HEK293T (cell line): ENCODE measurements at regions not wholly inside any gene's neighbourhood (a gene's known extent, or its start where the extent isn't known, plus 50 kb on each side); places are given as distances from the start of the nearest gene placed in this dataset.

Source experiments
- BHLHE40 ChIP-seq: fragments of 450-650 bp; IDR thresholded peaks from 2 replicates; pipeline ENCODE4 v1.6.1; 2016; ENCODE audit warnings: mild to moderate bottlenecking, moderate library complexity, borderline replicate concordance
- CTBP1 ChIP-seq: fragments of 450-650 bp; IDR thresholded peaks from 2 replicates; pipeline ENCODE4 v1.6.1; 2016; ENCODE audit warnings: borderline replicate concordance
- FOXA1 ChIP-seq: fragments of 450-650 bp; IDR thresholded peaks from 2 replicates; pipeline ENCODE4 v1.6.1; 2016; ENCODE audit warnings: mild to moderate bottlenecking
- FOXM1 ChIP-seq: fragments of 450-650 bp; IDR thresholded peaks from 2 replicates; pipeline ENCODE4 v1.6.1; 2017; ENCODE audit warnings: mild to moderate bottlenecking, borderline replicate concordance
- LEF1 ChIP-seq: fragments of 450-650 bp; IDR thresholded peaks from 2 replicates; pipeline ENCODE4 v1.6.1; 2017; ENCODE audit warnings: mild to moderate bottlenecking, borderline replicate concordance
- PKNOX1 ChIP-seq: fragments of 450-650 bp; IDR thresholded peaks from 2 replicates; pipeline ENCODE4 v1.6.1; 2016
- SP1 ChIP-seq: fragments of 450-650 bp; IDR thresholded peaks from 2 replicates; pipeline ENCODE4 v1.6.1; 2017
- SUZ12 ChIP-seq: fragments of 450-650 bp; IDR thresholded peaks from 2 replicates; pipeline ENCODE4 v1.6.1; 2016; ENCODE audit warnings: mild to moderate bottlenecking
- TARDBP ChIP-seq: fragments of 450-650 bp; IDR thresholded peaks from 2 replicates; pipeline ENCODE4 v1.6.1; 2016

DNA sequence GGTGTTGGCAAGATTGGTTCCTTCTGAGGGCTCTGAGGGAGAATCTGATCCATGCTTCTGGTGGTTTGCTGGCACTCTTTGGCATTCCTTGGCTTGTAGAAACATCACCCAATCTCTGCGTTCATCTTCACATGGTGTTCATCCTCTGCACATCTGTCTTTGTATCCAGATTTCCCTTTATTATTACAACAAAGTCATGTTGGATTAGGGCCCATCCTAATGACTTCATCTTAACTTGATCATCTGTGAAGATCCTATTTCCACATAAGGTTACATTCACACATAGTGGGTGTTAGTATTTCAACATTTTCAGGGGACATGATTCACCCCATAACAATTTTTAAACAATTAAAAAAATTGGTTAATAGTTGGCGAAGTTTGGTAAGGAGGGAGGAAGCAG is 177.4 kb upstream of the CWC22 start:
- TF ChIP-seq BHLHE40, result no peak
- no peak for TF ChIP-seq LEF1
- TF ChIP-seq SUZ12, result no peak
- no peak for TF ChIP-seq TARDBP
- TF ChIP-seq CTBP1, result no peak
- TF ChIP-seq FOXM1, result no peak
- no peak for TF ChIP-seq FOXA1
- TF ChIP-seq PKNOX1, result no peak
- no peak for TF ChIP-seq SP1
